Endothelial cell (in vitro differentiated cells): ENCODE measurements at regions not wholly inside any gene's neighbourhood (a gene's known extent, or its start where the extent isn't known, plus 50 kb on each side); places are given as distances from the start of the nearest gene placed in this dataset.

Source experiments
- DNase-seq: peaks from one replicate; pipeline ENCODE4 v3.0.0; 2021; ENCODE audit warnings: low spot score
- H3K27ac Mint-ChIP-seq: one replicate; pipeline ENCODE4 v1.8.0; 2021; ENCODE audit warnings: mixed read lengths, inconsistent platforms; ENCODE audit not compliant: unreplicated experiment
- H3K27me3 Mint-ChIP-seq: one replicate; pipeline ENCODE4 v1.8.0; 2021; ENCODE audit warnings: mild to moderate bottlenecking, moderate library complexity, mixed read lengths, inconsistent platforms; ENCODE audit not compliant: unreplicated experiment
- H3K36me3 Mint-ChIP-seq: one replicate; pipeline ENCODE4 v1.8.0; 2021; ENCODE audit warnings: mild to moderate bottlenecking, low read depth, mixed read lengths, inconsistent platforms; ENCODE audit not compliant: unreplicated experiment
- H3K4me1 Mint-ChIP-seq: one replicate; pipeline ENCODE4 v1.8.0; 2021; ENCODE audit warnings: mild to moderate bottlenecking, mixed read lengths, inconsistent platforms; ENCODE audit not compliant: unreplicated experiment
- H3K4me3 Mint-ChIP-seq: one replicate; pipeline ENCODE4 v1.8.0; 2021; ENCODE audit warnings: mild to moderate bottlenecking, mixed read lengths, inconsistent platforms; ENCODE audit not compliant: unreplicated experiment
- H3K9me3 Mint-ChIP-seq: one replicate; pipeline ENCODE4 v1.8.0; 2021; ENCODE audit warnings: mixed read lengths, inconsistent platforms; ENCODE audit not compliant: unreplicated experiment
- TF ChIP-seq, protein P1 (sequence below): fragments of 200-600 bp; sonication (generic); IDR thresholded peaks from one replicate; pipeline ENCODE4 v1.5.0; 2021; ENCODE audit warnings: antibody characterized with exemption; ENCODE audit not compliant: unreplicated experiment

DNA sequence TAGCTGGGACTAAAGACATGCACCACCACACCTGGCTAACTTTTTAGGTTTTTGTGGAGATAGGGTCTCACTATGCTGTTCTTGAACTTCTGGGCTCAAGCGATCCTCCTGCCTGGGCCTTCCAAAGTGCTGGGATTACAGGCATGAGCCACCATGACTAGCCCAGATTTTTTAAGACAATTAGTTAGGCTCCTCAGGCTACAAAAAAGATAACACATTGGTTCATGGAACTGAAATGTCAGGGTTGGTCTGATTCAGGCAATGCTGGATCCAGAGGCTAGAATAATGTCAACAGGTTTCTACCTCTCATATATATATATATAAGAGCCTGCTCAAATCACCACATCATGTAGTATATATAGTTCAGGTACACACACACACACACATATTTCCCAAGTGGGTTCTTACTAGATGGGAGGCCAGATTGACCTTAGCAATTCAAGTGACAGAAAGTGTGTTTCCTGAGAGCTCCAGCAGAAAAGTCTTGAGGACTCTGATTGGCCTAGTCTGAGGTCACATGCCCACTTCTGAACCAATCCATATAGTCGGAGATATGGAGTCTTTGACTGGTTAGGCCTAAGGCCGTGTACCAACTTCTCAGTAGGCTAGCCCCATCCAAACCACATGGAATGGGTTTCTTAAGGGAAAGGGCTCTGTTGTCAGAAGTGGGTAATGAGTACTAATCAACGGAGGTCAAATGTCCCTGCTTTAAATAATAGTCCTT lies 72.6 kb upstream of the LAPTM4A start:
- no peak overlapping the region for H3K4me3 Mint-ChIP-seq
- H3K27me3 Mint-ChIP-seq, result peaks cover 8% of the 10 kb centered on the region
- TF ChIP-seq, protein P1, sequence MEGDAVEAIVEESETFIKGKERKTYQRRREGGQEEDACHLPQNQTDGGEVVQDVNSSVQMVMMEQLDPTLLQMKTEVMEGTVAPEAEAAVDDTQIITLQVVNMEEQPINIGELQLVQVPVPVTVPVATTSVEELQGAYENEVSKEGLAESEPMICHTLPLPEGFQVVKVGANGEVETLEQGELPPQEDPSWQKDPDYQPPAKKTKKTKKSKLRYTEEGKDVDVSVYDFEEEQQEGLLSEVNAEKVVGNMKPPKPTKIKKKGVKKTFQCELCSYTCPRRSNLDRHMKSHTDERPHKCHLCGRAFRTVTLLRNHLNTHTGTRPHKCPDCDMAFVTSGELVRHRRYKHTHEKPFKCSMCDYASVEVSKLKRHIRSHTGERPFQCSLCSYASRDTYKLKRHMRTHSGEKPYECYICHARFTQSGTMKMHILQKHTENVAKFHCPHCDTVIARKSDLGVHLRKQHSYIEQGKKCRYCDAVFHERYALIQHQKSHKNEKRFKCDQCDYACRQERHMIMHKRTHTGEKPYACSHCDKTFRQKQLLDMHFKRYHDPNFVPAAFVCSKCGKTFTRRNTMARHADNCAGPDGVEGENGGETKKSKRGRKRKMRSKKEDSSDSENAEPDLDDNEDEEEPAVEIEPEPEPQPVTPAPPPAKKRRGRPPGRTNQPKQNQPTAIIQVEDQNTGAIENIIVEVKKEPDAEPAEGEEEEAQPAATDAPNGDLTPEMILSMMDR, result no peak
- no peaks in the 10 kb centered on the region for H3K36me3 Mint-ChIP-seq
- peaks cover 3% of the 10 kb centered on the region for H3K9me3 Mint-ChIP-seq
- DNase-seq, result no peak
- no peak overlapping the region for H3K27ac Mint-ChIP-seq
- peaks cover 25% of the 10 kb centered on the region for H3K4me1 Mint-ChIP-seq

DNA sequence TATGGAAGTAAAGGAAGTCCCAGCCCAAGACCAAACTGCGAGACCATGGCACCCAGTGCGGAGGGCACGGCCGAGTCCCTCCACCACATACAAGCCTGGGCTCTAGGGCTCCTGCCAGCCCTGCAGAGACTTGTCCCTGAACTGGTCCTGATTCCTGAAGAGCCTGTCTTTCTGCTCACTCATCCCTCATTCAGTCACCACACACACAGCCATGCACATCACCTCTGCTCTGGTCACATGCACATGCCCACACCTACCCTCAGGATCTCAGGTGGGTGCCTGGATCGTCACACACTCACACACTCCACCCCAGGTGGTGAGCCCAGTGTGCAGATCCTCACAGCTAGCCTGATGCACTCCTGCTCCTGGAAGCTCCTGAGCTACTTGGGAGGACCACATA lies 71.4 kb upstream of the LAPTM4A start:
- DNase-seq, result no peak
- Mint-ChIP-seq H3K27ac (no peak overlapping the region), H3K9me3 (peaks cover 3% of the 10 kb centered on the region), H3K27me3 (peaks cover 6% of the 10 kb centered on the region), H3K36me3 (no peaks in the 10 kb centered on the region), H3K4me1 (peaks cover 25% of the 10 kb centered on the region), H3K4me3 (no peak overlapping the region)
- TF ChIP-seq, protein P1, result no peak

- no peak for DNase-seq
- H3K9me3 Mint-ChIP-seq, result peaks cover 3% of the 10 kb centered on the region
- H3K36me3 Mint-ChIP-seq, result peaks cover 4% of the 10 kb centered on the region
- H3K4me1 Mint-ChIP-seq, result peaks cover 14% of the 10 kb centered on the region
- H3K4me3 Mint-ChIP-seq, result no peak overlapping the region
- peaks cover 6% of the 10 kb centered on the region for H3K27me3 Mint-ChIP-seq
- H3K27ac Mint-ChIP-seq, result no peak overlapping the region
- TF ChIP-seq, protein P1, result no peak
These were observed 69.4 kb upstream of the LAPTM4A start for GRCh38 chr2:20120569-20121416.

GRCh38 chr2:20118051-20118450 lies 66.6 kb upstream of the LAPTM4A start:
- H3K36me3 Mint-ChIP-seq, result peaks cover 4% of the 10 kb centered on the region
- no peak overlapping the region for H3K4me3 Mint-ChIP-seq
- TF ChIP-seq, protein P1, result no peak
- peaks cover 9% of the 10 kb centered on the region for H3K27me3 Mint-ChIP-seq
- H3K27ac Mint-ChIP-seq, result no peak overlapping the region
- DNase-seq, result no peak
- peaks cover 20% of the 10 kb centered on the region for H3K4me1 Mint-ChIP-seq
- peaks cover 3% of the 10 kb centered on the region for H3K9me3 Mint-ChIP-seq

DNA sequence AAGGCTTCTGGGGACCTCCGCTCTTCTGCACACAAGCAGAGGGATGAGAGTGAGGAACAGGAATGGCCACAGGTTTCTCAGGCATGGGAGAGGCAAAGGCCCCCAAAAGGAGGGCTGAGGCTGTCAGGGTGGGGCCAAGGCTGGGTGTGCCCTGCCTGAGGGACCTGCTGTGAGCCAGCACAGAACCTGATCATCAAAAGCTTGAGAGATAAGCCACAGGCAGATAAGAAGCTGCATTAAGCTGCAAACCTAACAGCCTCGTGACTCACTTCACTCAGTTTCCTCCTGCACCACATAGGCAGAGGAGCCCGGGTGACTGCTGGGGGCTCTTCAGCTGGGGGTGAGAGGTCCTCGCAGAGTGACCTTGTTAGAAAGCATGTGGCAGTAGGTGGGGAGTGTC lies 64.5 kb upstream of the LAPTM4A start:
- H3K27ac Mint-ChIP-seq, result no peak overlapping the region
- peaks cover 6% of the 10 kb centered on the region for H3K27me3 Mint-ChIP-seq
- peaks cover 21% of the 10 kb centered on the region for H3K4me1 Mint-ChIP-seq
- DNase-seq, result no peak
- TF ChIP-seq, protein P1, result no peak
- peaks cover under 1% of the 10 kb centered on the region for H3K9me3 Mint-ChIP-seq
- no peak overlapping the region for H3K4me3 Mint-ChIP-seq
- peaks cover 4% of the 10 kb centered on the region for H3K36me3 Mint-ChIP-seq
